Liver (tissue), 8 donors: ENCODE measurements at regions not wholly inside any gene's neighbourhood (a gene's known extent, or its start where the extent isn't known, plus 50 kb on each side); places are given as distances from the start of the nearest gene placed in this dataset.

ENCODE experiments used
- DNase-seq: peaks from one replicate; pipeline ENCODE4 v3.0.0-alpha.2; 2017; ENCODE audit warnings: low spot score
- H3K27ac ChIP-seq, 2 donors: one replicate each; pipeline ENCODE4 v1.7.0; 2013; ENCODE audit warnings: inconsistent platforms in 2 of 2, low read length in 2 of 2, control low read depth in 1 of 2, low read depth in 1 of 2, mild to moderate bottlenecking in 1 of 2
- H3K27me3 ChIP-seq, 4 donors: one replicate each; pipeline versions ENCODE4 v1.6.1 to v1.7.0; 2013; ENCODE audit warnings: low read length in 3 of 4, inconsistent platforms in 1 of 4, mild to moderate bottlenecking in 1 of 4, moderate library complexity in 1 of 4; ENCODE audit not compliant: control insufficient read depth in 4 of 4, insufficient read depth in 4 of 4
- H3K36me3 ChIP-seq, 4 donors: one replicate each; pipeline versions ENCODE4 v1.6.1 to v1.7.0; 2013; ENCODE audit warnings: low read length in 3 of 4, mild to moderate bottlenecking in 3 of 4, low read depth in 1 of 4, moderate library complexity in 1 of 4; ENCODE audit not compliant: control insufficient read depth in 4 of 4, insufficient read depth in 3 of 4
- H3K4me1 ChIP-seq, 4 donors: one replicate each; pipeline versions ENCODE4 v1.6.1 to v1.7.0; 2013; ENCODE audit warnings: low read length in 3 of 4, mild to moderate bottlenecking in 3 of 4, moderate library complexity in 1 of 4; ENCODE audit not compliant: control insufficient read depth in 4 of 4, insufficient read depth in 4 of 4
- H3K4me3 ChIP-seq, 3 donors: one replicate each; pipeline versions ENCODE4 v1.6.1 to v1.7.0; 2013; ENCODE audit warnings: low read length in 3 of 3, control low read depth in 1 of 3, low read depth in 1 of 3, mild to moderate bottlenecking in 1 of 3
- H3K9ac ChIP-seq, 2 donors: one replicate each; pipeline ENCODE4 v1.7.0; 2013; ENCODE audit warnings: low read length in 2 of 2, mild to moderate bottlenecking in 2 of 2, moderate library complexity in 2 of 2, control low read depth in 1 of 2, low read depth in 1 of 2
- H3K9me3 ChIP-seq, 4 donors: one replicate each; pipeline versions ENCODE4 v1.6.1 to v1.7.0; 2013; ENCODE audit warnings: low read length in 3 of 4; ENCODE audit not compliant: control insufficient read depth in 4 of 4
- ATF3 ChIP-seq: IDR thresholded peaks from 2 replicates; pipeline ENCODE4 v1.6.1; 2016; ENCODE audit warnings: antibody characterized with exemption
- CTCF ChIP-seq: fragments of 150-350 bp; IDR thresholded peaks from 2 replicates; pipeline ENCODE4 v1.5.1; 2017; ENCODE audit warnings: improper control_type of control experiment, low read depth, low read length; ENCODE audit not compliant: missing input control
- EGR1 ChIP-seq, 2 donors: IDR thresholded peaks; 2 replicates each; pipeline ENCODE4 v1.6.1; 2016 to 2018; ENCODE audit warnings: antibody characterized with exemption in 2 of 2, low read depth in 2 of 2
- FOXA1 ChIP-seq: IDR thresholded peaks from 2 replicates; pipeline ENCODE4 v1.6.1; 2016; ENCODE audit warnings: antibody characterized with exemption
- FOXA2 ChIP-seq: IDR thresholded peaks from 2 replicates; pipeline ENCODE4 v1.6.1; 2016; ENCODE audit warnings: antibody characterized with exemption
- GABPA ChIP-seq, 2 donors: IDR thresholded peaks in 1 of 2; conservative IDR thresholded peaks in 1 of 2; 2 replicates each; pipeline ENCODE4 v1.6.1; 2016; ENCODE audit warnings: antibody characterized with exemption in 2 of 2, mild to moderate bottlenecking in 1 of 2, moderate library complexity in 1 of 2
- HNF4A ChIP-seq, 2 donors: conservative IDR thresholded peaks; 2 replicates each; pipeline ENCODE4 v1.6.1; 2016; ENCODE audit warnings: antibody characterized with exemption in 2 of 2, mild to moderate bottlenecking in 2 of 2
- HNF4G ChIP-seq: IDR thresholded peaks from 2 replicates; pipeline ENCODE4 v1.6.1; 2016; ENCODE audit warnings: antibody characterized with exemption
- JUND ChIP-seq, 2 donors: IDR thresholded peaks; 2 replicates each; pipeline ENCODE4 v1.6.1; 2016; ENCODE audit warnings: antibody characterized with exemption in 2 of 2
- MAX ChIP-seq: IDR thresholded peaks from 2 replicates; pipeline ENCODE4 v1.6.1; 2016; ENCODE audit warnings: antibody characterized with exemption
- NR2F2 ChIP-seq: IDR thresholded peaks from 2 replicates; pipeline ENCODE4 v1.6.1; 2016; ENCODE audit warnings: antibody characterized with exemption
- RAD21 ChIP-seq, 2 donors: IDR thresholded peaks; 2 replicates each; pipeline ENCODE4 v1.6.1; 2016; ENCODE audit warnings: antibody characterized with exemption in 2 of 2, mild to moderate bottlenecking in 2 of 2
- REST ChIP-seq: IDR thresholded peaks from 2 replicates; pipeline ENCODE4 v1.6.1; 2016; ENCODE audit warnings: antibody characterized with exemption, mild to moderate bottlenecking
- RXRA ChIP-seq, 2 donors: IDR thresholded peaks; 2 replicates each; pipeline ENCODE4 v1.6.1; 2017 to 2018; ENCODE audit warnings: antibody characterized with exemption in 2 of 2, mild to moderate bottlenecking in 1 of 2
- SP1 ChIP-seq: IDR thresholded peaks from 2 replicates; pipeline ENCODE4 v1.6.1; 2018; ENCODE audit warnings: antibody characterized with exemption, mild to moderate bottlenecking
- TAF1 ChIP-seq: conservative IDR thresholded peaks from 2 replicates; pipeline ENCODE4 v1.6.1; 2016; ENCODE audit warnings: antibody characterized with exemption, mild to moderate bottlenecking
- YY1 ChIP-seq: IDR thresholded peaks from 2 replicates; pipeline ENCODE4 v1.6.1; 2016; ENCODE audit warnings: antibody characterized with exemption, mild to moderate bottlenecking
- ZBTB33 ChIP-seq: IDR thresholded peaks from 2 replicates; pipeline ENCODE4 v1.6.1; 2016; ENCODE audit warnings: antibody characterized with exemption
- WGBS: extraction: QIAGEN DNeasy Blood & Tissue Kit; methylation state at CpG from one replicate; pipeline ENCODE4 v1.1.7; 2013; 5-methylcytosine and 5-hydroxymethylcytosine counted together
- donor health status: healthy.
- donor health status: healthy.
- donor health status: healthy.
- donor health status: healthy.
- donor health status: healthy.

GRCh38 chr15:96107916-96108315, 222.6 kb upstream of the NR2F2 start:
- H3K27me3 ChIP-seq, result no peaks in the 10 kb centered on the region
- no peak for DNase-seq
- TF ChIP-seq HNF4A (conservative IDR thresholded peaks at IDR 0.05) (no peak), FOXA1 (no peak), CTCF (no peak), RXRA (IDR thresholded peaks at IDR 0.05) (no peak), YY1 (no peak), REST (no peak), EGR1 (IDR thresholded peaks at IDR 0.05; ENCODE audit: low read depth in 2 of 2) (no peak), SP1 (no peak), NR2F2 (no peak), TAF1 (no peak), HNF4G (no peak), FOXA2 (no peak), ZBTB33 (no peak), GABPA (IDR thresholded peaks at IDR 0.05 in 1 of 2, conservative IDR thresholded peaks at IDR 0.05 in 1 of 2) (no peak), JUND (IDR thresholded peaks at IDR 0.05) (no peak), MAX (no peak), ATF3 (no peak), RAD21 (IDR thresholded peaks at IDR 0.05) (no peak)
- no peak overlapping the region for H3K9ac ChIP-seq
- no peaks in the 10 kb centered on the region for H3K9me3 ChIP-seq
- no peaks in the 10 kb centered on the region for H3K36me3 ChIP-seq
- H3K27ac ChIP-seq, result no peak overlapping the region
- H3K4me1 ChIP-seq, result no peaks in the 10 kb centered on the region
- 81% methylated on average over 2 of the region's 2 CpGs for WGBS
- H3K4me3 ChIP-seq, result no peak overlapping the region

GRCh38 chr15:96108405-96108804, 222.1 kb upstream of the NR2F2 start:
- Histone ChIP-seq H3K9ac (no peak overlapping the region), H3K4me1 (no peaks in the 10 kb centered on the region), H3K36me3 (no peaks in the 10 kb centered on the region), H3K4me3 (no peak overlapping the region), H3K27ac (no peak overlapping the region), H3K27me3 (no peaks in the 10 kb centered on the region), H3K9me3 (no peaks in the 10 kb centered on the region)
- WGBS, result 93% methylated on average over 5 of the region's 5 CpGs
- DNase-seq, result no peak
- no peak for TF ChIP-seq NR2F2
- TF ChIP-seq SP1, result no peak
- TF ChIP-seq FOXA1, result no peak
- no peak for TF ChIP-seq RXRA (IDR thresholded peaks at IDR 0.05)
- TF ChIP-seq MAX, result no peak
- no peak for TF ChIP-seq HNF4G
- TF ChIP-seq JUND (IDR thresholded peaks at IDR 0.05), result no peak
- TF ChIP-seq RAD21 (IDR thresholded peaks at IDR 0.05), result no peak
- TF ChIP-seq YY1, result no peak
- TF ChIP-seq TAF1, result no peak
- TF ChIP-seq HNF4A (conservative IDR thresholded peaks at IDR 0.05), result no peak
- no peak for TF ChIP-seq EGR1 (IDR thresholded peaks at IDR 0.05; ENCODE audit: low read depth in 2 of 2)
- TF ChIP-seq ZBTB33, result no peak
- no peak for TF ChIP-seq FOXA2
- TF ChIP-seq GABPA (IDR thresholded peaks at IDR 0.05 in 1 of 2, conservative IDR thresholded peaks at IDR 0.05 in 1 of 2), result no peak
- no peak for TF ChIP-seq REST
